B cell (primary cell): ENCODE measurements at regions not wholly inside any gene's neighbourhood (a gene's known extent, or its start where the extent isn't known, plus 50 kb on each side); places are given as distances from the start of the nearest gene placed in this dataset.

Experiments used
- CTCF ChIP-seq: fragments of 200-600 bp; IDR thresholded peaks from one replicate; pipeline ENCODE4 v1.8.0; 2022; ENCODE audit warnings: antibody characterized with exemption, mild to moderate bottlenecking
- EZH2 ChIP-seq: IDR thresholded peaks from 2 replicates; pipeline ENCODE4 v1.6.1; 2012; ENCODE audit warnings: borderline replicate concordance, low read depth, mild to moderate bottlenecking, moderate library complexity, low read length; ENCODE audit not compliant: insufficient read depth, poor library complexity, severe bottlenecking

GRCh38 chr1:80825067-80825466 lies 975.7 kb upstream of the ADGRL2 start:
- no peak for TF ChIP-seq CTCF
- TF ChIP-seq EZH2 = no peak
